Fibroblast of lung (primary cell): ENCODE measurements at regions not wholly inside any gene's neighbourhood (a gene's known extent, or its start where the extent isn't known, plus 50 kb on each side); places are given as distances from the start of the nearest gene placed in this dataset.

Source experiments
- DNase-seq, 2 donors: peaks; one replicate each; pipeline versions ENCODE4 v3.0.0 to v3.0.0-alpha.2; 2010; ENCODE audit warnings: low read depth in 2 of 2
- H2AFZ ChIP-seq: 2 replicates; pipeline ENCODE4 v1.5.1; 2012; ENCODE audit warnings: low read length, control low read depth, inconsistent platforms
- H3K27ac ChIP-seq: 2 replicates; pipeline ENCODE4 v1.5.1; 2011; ENCODE audit warnings: low read length, control low read depth; ENCODE audit not compliant: insufficient read depth
- H3K27me3 ChIP-seq: 2 replicates; pipeline ENCODE4 v1.5.1; 2011; ENCODE audit warnings: mild to moderate bottlenecking, low read length; ENCODE audit not compliant: control insufficient read depth, insufficient read depth
- H3K36me3 ChIP-seq: 2 replicates; pipeline ENCODE4 v1.5.1; 2011; ENCODE audit warnings: low read length; ENCODE audit not compliant: control insufficient read depth, insufficient read depth
- H3K4me1 ChIP-seq: 2 replicates; pipeline ENCODE4 v1.5.1; 2011; ENCODE audit warnings: low read length; ENCODE audit not compliant: control insufficient read depth, insufficient read depth; ENCODE audit errors: extremely low read depth
- H3K4me2 ChIP-seq: 2 replicates; pipeline ENCODE4 v1.5.1; 2011; ENCODE audit warnings: low read length, control low read depth; ENCODE audit not compliant: insufficient read depth; ENCODE audit errors: extremely low read depth
- H3K4me3 ChIP-seq, 4 experiments: fragments of 200-600 bp in 1 of 4; sonication (generic) in 1 of 4; replicated peaks in 1 of 4; 2 replicates each; pipeline ENCODE4 v1.5.1; 2011 to 2016; ENCODE audit warnings: low read length in 4 of 4, low read depth in 3 of 4, mild to moderate bottlenecking in 3 of 4, control low read depth in 2 of 4, inconsistent platforms in 1 of 4, mixed read lengths in 1 of 4; ENCODE audit not compliant: insufficient read depth in 1 of 4; ENCODE audit errors: control extremely low read depth in 1 of 4
- H3K79me2 ChIP-seq: 2 replicates; pipeline ENCODE4 v1.5.1; 2012; ENCODE audit warnings: mild to moderate bottlenecking, low read length, inconsistent platforms; ENCODE audit not compliant: control insufficient read depth, insufficient read depth
- H3K9ac ChIP-seq: 2 replicates; pipeline ENCODE4 v1.5.1; 2011; ENCODE audit warnings: mild to moderate bottlenecking, low read length, control low read depth; ENCODE audit not compliant: insufficient read depth
- H3K9me3 ChIP-seq: 2 replicates; pipeline ENCODE4 v1.5.1; 2012; ENCODE audit warnings: low read depth, low read length; ENCODE audit not compliant: control insufficient read depth, insufficient read depth
- H4K20me1 ChIP-seq: 2 replicates; pipeline ENCODE4 v1.5.1; 2011; ENCODE audit warnings: low read length; ENCODE audit not compliant: control insufficient read depth, insufficient read depth; ENCODE audit errors: extremely low read depth
- EZH2 ChIP-seq: IDR thresholded peaks from 2 replicates; pipeline ENCODE4 v1.5.1; 2012; ENCODE audit warnings: low read length, control low read depth, mild to moderate bottlenecking; ENCODE audit errors: missing control alignments
- TF ChIP-seq, protein P1 (sequence below), 2 donors: IDR thresholded peaks in 1 of 2; conservative IDR thresholded peaks in 1 of 2; 1 replicate in 1 of 2; 2 replicates in 1 of 2; pipeline ENCODE4 v1.5.1; 2011 to 2012; ENCODE audit warnings: low read length in 2 of 2, control low read depth in 1 of 2, inconsistent platforms in 1 of 2, low read depth in 1 of 2, mild to moderate bottlenecking in 1 of 2

GRCh38 chr1:221824909-221825308, 83.0 kb upstream of the DUSP10 start:
- no peaks in the 10 kb centered on the region for H3K9me3 ChIP-seq
- H3K4me2 ChIP-seq: no peak overlapping the region
- peaks cover 3% of the 10 kb centered on the region for H3K4me1 ChIP-seq
- H3K4me3 ChIP-seq: no peak overlapping the region
- H3K9ac ChIP-seq: no peak overlapping the region
- no peaks in the 10 kb centered on the region for H3K36me3 ChIP-seq
- DNase-seq: no peak
- H3K27ac ChIP-seq: no peak overlapping the region
- no peak overlapping the region for H2AFZ ChIP-seq
- TF ChIP-seq EZH2: no peak
- TF ChIP-seq, protein P1, sequence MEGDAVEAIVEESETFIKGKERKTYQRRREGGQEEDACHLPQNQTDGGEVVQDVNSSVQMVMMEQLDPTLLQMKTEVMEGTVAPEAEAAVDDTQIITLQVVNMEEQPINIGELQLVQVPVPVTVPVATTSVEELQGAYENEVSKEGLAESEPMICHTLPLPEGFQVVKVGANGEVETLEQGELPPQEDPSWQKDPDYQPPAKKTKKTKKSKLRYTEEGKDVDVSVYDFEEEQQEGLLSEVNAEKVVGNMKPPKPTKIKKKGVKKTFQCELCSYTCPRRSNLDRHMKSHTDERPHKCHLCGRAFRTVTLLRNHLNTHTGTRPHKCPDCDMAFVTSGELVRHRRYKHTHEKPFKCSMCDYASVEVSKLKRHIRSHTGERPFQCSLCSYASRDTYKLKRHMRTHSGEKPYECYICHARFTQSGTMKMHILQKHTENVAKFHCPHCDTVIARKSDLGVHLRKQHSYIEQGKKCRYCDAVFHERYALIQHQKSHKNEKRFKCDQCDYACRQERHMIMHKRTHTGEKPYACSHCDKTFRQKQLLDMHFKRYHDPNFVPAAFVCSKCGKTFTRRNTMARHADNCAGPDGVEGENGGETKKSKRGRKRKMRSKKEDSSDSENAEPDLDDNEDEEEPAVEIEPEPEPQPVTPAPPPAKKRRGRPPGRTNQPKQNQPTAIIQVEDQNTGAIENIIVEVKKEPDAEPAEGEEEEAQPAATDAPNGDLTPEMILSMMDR (conservative IDR thresholded peaks at IDR 0.05 in 1 of 2, IDR thresholded peaks at IDR 0.05 in 1 of 2; ENCODE audit: low read depth in 1 of 2, low read length in 2 of 2): no peak
- H3K79me2 ChIP-seq: no peaks in the 10 kb centered on the region
- no peaks in the 10 kb centered on the region for H3K27me3 ChIP-seq
- H4K20me1 ChIP-seq: no peaks in the 10 kb centered on the region

DNA sequence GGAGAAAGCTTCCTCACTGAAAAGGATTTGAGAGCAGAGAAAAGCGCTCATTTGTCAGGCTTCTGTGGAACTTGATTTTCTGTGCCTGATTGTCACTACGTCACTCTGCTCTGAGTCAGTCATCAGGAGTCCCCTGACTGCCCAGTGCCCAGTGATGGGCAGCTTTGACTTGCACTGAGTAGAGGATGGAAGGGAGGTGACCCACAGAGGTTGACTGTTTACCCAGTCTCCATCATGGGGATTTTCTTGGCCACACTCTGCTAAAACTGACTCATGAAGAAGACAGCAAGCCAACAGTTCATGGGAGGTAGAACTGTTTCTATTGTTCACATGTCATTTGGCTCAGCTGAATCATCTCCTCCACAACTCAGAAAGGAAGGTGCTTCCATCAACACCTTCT, 82.1 kb upstream of the DUSP10 start:
- Histone ChIP-seq H3K79me2 (no peaks in the 10 kb centered on the region), H2AFZ (no peak overlapping the region), H3K9ac (no peak overlapping the region), H3K4me2 (no peak overlapping the region), H3K4me3 (no peak overlapping the region), H3K4me1 (no peaks in the 10 kb centered on the region), H3K36me3 (no peaks in the 10 kb centered on the region), H4K20me1 (no peaks in the 10 kb centered on the region), H3K9me3 (no peaks in the 10 kb centered on the region), H3K27ac (no peak overlapping the region), H3K27me3 (no peaks in the 10 kb centered on the region)
- DNase-seq: peak in 1 of 2 donors; percentile 87
- TF ChIP-seq, protein P1 (conservative IDR thresholded peaks at IDR 0.05 in 1 of 2, IDR thresholded peaks at IDR 0.05 in 1 of 2; ENCODE audit: low read depth in 1 of 2, low read length in 2 of 2): no peak
- no peak for TF ChIP-seq EZH2

- Histone ChIP-seq H2AFZ (no peak overlapping the region), H3K9ac (no peak overlapping the region), H3K79me2 (no peaks in the 10 kb centered on the region), H3K36me3 (no peaks in the 10 kb centered on the region), H4K20me1 (no peaks in the 10 kb centered on the region), H3K4me3 (no peak overlapping the region), H3K4me2 (no peak overlapping the region), H3K27ac (no peak overlapping the region), H3K4me1 (no peaks in the 10 kb centered on the region), H3K27me3 (no peaks in the 10 kb centered on the region), H3K9me3 (no peaks in the 10 kb centered on the region)
- no peak for TF ChIP-seq EZH2
- TF ChIP-seq, protein P1 (conservative IDR thresholded peaks at IDR 0.05 in 1 of 2, IDR thresholded peaks at IDR 0.05 in 1 of 2; ENCODE audit: low read depth in 1 of 2, low read length in 2 of 2): no peak
- no peak for DNase-seq
Measured at GRCh38 chr1:221823561-221823960, 81.7 kb upstream of the DUSP10 start.
